ENCODE measurements at regions not wholly inside any gene's neighbourhood (a gene's known extent, or its start where the extent isn't known, plus 50 kb on each side); places are given as distances from the start of the nearest gene placed in this dataset.

- no peak for DNase-seq
- Histone ChIP-seq H3K36me3 (ENCODE audit: low read depth, missing control alignments) (no peaks in the 10 kb centered on the region), H3K27ac (no peak overlapping the region), H3K4me3 (no peak overlapping the region), H3K27me3 (no peaks in the 10 kb centered on the region), H3K9me3 (no peaks in the 10 kb centered on the region), H3K4me1 (no peaks in the 10 kb centered on the region)
- 86 to 89% methylated on average over 3 of the region's 3 CpGs for WGBS, 2 donors
- intact Hi-C loops (cut with DNase I; ENCODE audit: low total_unique reads), result no loop called here
- TF ChIP-seq POLR2A (IDR thresholded peaks at IDR 0.05), result no peak
- no peak for TF ChIP-seq CTCF (IDR thresholded peaks at IDR 0.05)
Measured at GRCh38 chr2:14558335-14558919, 74.1 kb upstream of the LRATD1 start.

- Histone ChIP-seq H3K4me3 (no peak overlapping the region), H3K27ac (no peak overlapping the region), H3K27me3 (no peaks in the 10 kb centered on the region), H3K9me3 (no peaks in the 10 kb centered on the region), H3K36me3 (ENCODE audit: low read depth, missing control alignments) (no peaks in the 10 kb centered on the region), H3K4me1 (no peaks in the 10 kb centered on the region)
- no peak for TF ChIP-seq CTCF (IDR thresholded peaks at IDR 0.05)
- TF ChIP-seq POLR2A (IDR thresholded peaks at IDR 0.05), result no peak
- no peak for DNase-seq
- intact Hi-C loops (cut with DNase I; ENCODE audit: low total_unique reads), result no loop called here
- WGBS, 2 donors, result 51 to 70% methylated on average over 3 of the region's 3 CpGs
Measured at GRCh38 chr2:14560716-14561115, 71.8 kb upstream of the LRATD1 start.

- H3K36me3 ChIP-seq (ENCODE audit: low read depth, missing control alignments), result no peaks in the 10 kb centered on the region
- no peak overlapping the region for H3K4me3 ChIP-seq
- H3K27me3 ChIP-seq, result no peaks in the 10 kb centered on the region
- H3K27ac ChIP-seq, result no peak overlapping the region
- no peak for DNase-seq
- no peaks in the 10 kb centered on the region for H3K9me3 ChIP-seq
- intact Hi-C loops (cut with DNase I; ENCODE audit: low total_unique reads), result no loop called here
- TF ChIP-seq POLR2A (IDR thresholded peaks at IDR 0.05) (no peak), CTCF (IDR thresholded peaks at IDR 0.05) (no peak)
- H3K4me1 ChIP-seq, result no peaks in the 10 kb centered on the region
- 93 to 100% methylated on average over 1 of the region's 1 CpG for WGBS, 2 donors
Measured at GRCh38 chr2:14563324-14563723, 69.2 kb upstream of the LRATD1 start.

- no peaks in the 10 kb centered on the region for H3K36me3 ChIP-seq (ENCODE audit: low read depth, missing control alignments)
- DNase-seq, result no peak
- intact Hi-C loops (cut with DNase I; ENCODE audit: low total_unique reads), result no loop called here
- no peaks in the 10 kb centered on the region for H3K9me3 ChIP-seq
- H3K4me1 ChIP-seq, result no peaks in the 10 kb centered on the region
- no peak overlapping the region for H3K4me3 ChIP-seq
- no peak overlapping the region for H3K27ac ChIP-seq
- TF ChIP-seq CTCF (IDR thresholded peaks at IDR 0.05), result no peak
- no peak for TF ChIP-seq POLR2A (IDR thresholded peaks at IDR 0.05)
- no peaks in the 10 kb centered on the region for H3K27me3 ChIP-seq
Measured at GRCh38 chr2:14565666-14566065, 66.9 kb upstream of the LRATD1 start.

- H3K27ac ChIP-seq, result no peak overlapping the region
- H3K4me1 ChIP-seq, result no peaks in the 10 kb centered on the region
- no peaks in the 10 kb centered on the region for H3K27me3 ChIP-seq
- no peaks in the 10 kb centered on the region for H3K9me3 ChIP-seq
- TF ChIP-seq POLR2A (IDR thresholded peaks at IDR 0.05) (no peak), CTCF (IDR thresholded peaks at IDR 0.05) (no peak)
- intact Hi-C loops (cut with DNase I; ENCODE audit: low total_unique reads), result no loop called here
- 87 to 100% methylated on average over 1 of the region's 1 CpG for WGBS, 2 donors
- H3K4me3 ChIP-seq, result no peak overlapping the region
- H3K36me3 ChIP-seq (ENCODE audit: low read depth, missing control alignments), result no peaks in the 10 kb centered on the region
- DNase-seq, result no peak
Measured at GRCh38 chr2:14567561-14567960, 65.0 kb upstream of the LRATD1 start.

All from testis (tissue), 2 donors.